Mesenchymal stem cell (in vitro differentiated cells and primary cell): ENCODE measurements at regions not wholly inside any gene's neighbourhood (a gene's known extent, or its start where the extent isn't known, plus 50 kb on each side); places are given as distances from the start of the nearest gene placed in this dataset.
A peak's percentile ranks its signal among the peaks of the same experiment; 100 is the strongest.
"Not testable (repeated sequence)": the region's sequence is repeated elsewhere in the genome, so short reads cannot be mapped to it uniquely, and the experiment has no call there.

Experiments
- DNase-seq: peaks from one replicate; pipeline ENCODE4 v3.0.0-alpha.2; 2013
- H2AFZ ChIP-seq: one replicate; pipeline ENCODE4 v1.6.1; 2013; ENCODE audit warnings: low read depth, mild to moderate bottlenecking, control low read depth, inconsistent platforms, low read length, moderate library complexity
- H2AK5ac ChIP-seq: 2 replicates; pipeline ENCODE4 v1.6.1; 2013; ENCODE audit warnings: low read length, moderate library complexity, mild to moderate bottlenecking, inconsistent platforms; ENCODE audit not compliant: severe bottlenecking
- H2BK120ac ChIP-seq: one replicate; pipeline ENCODE4 v1.6.1; 2013; ENCODE audit warnings: low read depth, mild to moderate bottlenecking, inconsistent platforms, low read length, moderate library complexity
- H2BK12ac ChIP-seq, 2 experiments: one replicate each; pipeline ENCODE4 v1.6.1; 2013; ENCODE audit warnings: inconsistent platforms in 2 of 2, low read length in 2 of 2, mild to moderate bottlenecking in 2 of 2, moderate library complexity in 2 of 2, control low read depth in 1 of 2
- H2BK15ac ChIP-seq: one replicate; pipeline ENCODE4 v1.6.1; 2013; ENCODE audit warnings: mild to moderate bottlenecking, low read depth, inconsistent platforms; ENCODE audit not compliant: poor library complexity, severe bottlenecking
- H2BK5ac ChIP-seq: 2 replicates; pipeline ENCODE4 v1.6.1; 2013; ENCODE audit warnings: low read depth, mild to moderate bottlenecking, low read length, control low read depth, inconsistent platforms; ENCODE audit not compliant: poor library complexity, severe bottlenecking
- H3K14ac ChIP-seq, 2 experiments: one replicate each; pipeline ENCODE4 v1.6.1; 2013; ENCODE audit warnings: inconsistent platforms in 2 of 2, low read length in 2 of 2, control low read depth in 1 of 2, mild to moderate bottlenecking in 1 of 2, moderate library complexity in 1 of 2
- H3K18ac ChIP-seq, 2 experiments: one replicate each; pipeline ENCODE4 v1.6.1; 2013; ENCODE audit warnings: inconsistent platforms in 2 of 2, low read length in 2 of 2, control low read depth in 1 of 2, low read depth in 1 of 2, mild to moderate bottlenecking in 1 of 2
- H3K23ac ChIP-seq, 2 experiments: one replicate each; pipeline ENCODE4 v1.6.1; 2013; ENCODE audit warnings: inconsistent platforms in 2 of 2, low read length in 2 of 2, mild to moderate bottlenecking in 2 of 2, moderate library complexity in 2 of 2, control low read depth in 1 of 2
- H3K27ac ChIP-seq: 2 replicates; pipeline ENCODE4 v1.5.1; 2013; ENCODE audit warnings: mild to moderate bottlenecking, moderate library complexity, low read length, control low read depth, inconsistent platforms; ENCODE audit not compliant: poor library complexity, severe bottlenecking
- H3K27me3 ChIP-seq, 2 experiments: 2 replicates each; pipeline versions ENCODE4 v1.6.1 to v1.7.0; 2013; ENCODE audit warnings: low read length in 2 of 2, mild to moderate bottlenecking in 2 of 2, moderate library complexity in 2 of 2, control low read depth in 1 of 2, inconsistent platforms in 1 of 2; ENCODE audit not compliant: control insufficient read depth in 1 of 2, insufficient read depth in 1 of 2
- H3K36me3 ChIP-seq, 2 experiments: 2 replicates each; pipeline versions ENCODE4 v1.6.1 to v1.7.0; 2013; ENCODE audit warnings: low read length in 2 of 2, control low read depth in 1 of 2, inconsistent platforms in 1 of 2, low read depth in 1 of 2, mild to moderate bottlenecking in 1 of 2; ENCODE audit not compliant: insufficient read depth in 2 of 2, control insufficient read depth in 1 of 2
- H3K4ac ChIP-seq, 2 experiments: one replicate each; pipeline ENCODE4 v1.6.1; 2013; ENCODE audit warnings: inconsistent platforms in 2 of 2, low read length in 2 of 2, mild to moderate bottlenecking in 2 of 2, moderate library complexity in 2 of 2, control low read depth in 1 of 2, low read depth in 1 of 2
- H3K4me1 ChIP-seq: 2 replicates; pipeline ENCODE4 v1.6.1; 2013; ENCODE audit warnings: low read depth, low read length, control low read depth; ENCODE audit not compliant: control insufficient read depth, insufficient read depth
- H3K4me2 ChIP-seq: 2 replicates; pipeline ENCODE4 v1.6.1; 2013; ENCODE audit warnings: low read length, mild to moderate bottlenecking, inconsistent platforms; ENCODE audit not compliant: poor library complexity, severe bottlenecking
- H3K4me3 ChIP-seq, 2 experiments: 2 replicates each; pipeline versions ENCODE4 v1.5.1 to v1.7.0; 2013; ENCODE audit warnings: low read length in 2 of 2, mild to moderate bottlenecking in 2 of 2, control low read depth in 1 of 2, low read depth in 1 of 2; ENCODE audit not compliant: insufficient read depth in 1 of 2
- H3K79me1 ChIP-seq: replicated peaks from 2 replicates; pipeline ENCODE4 v1.6.1; 2013; ENCODE audit warnings: mild to moderate bottlenecking, control low read depth, low read length, inconsistent platforms; ENCODE audit not compliant: poor library complexity, severe bottlenecking
- H3K9ac ChIP-seq: 2 replicates; pipeline ENCODE4 v1.7.0; 2013; ENCODE audit warnings: mild to moderate bottlenecking, low read length, moderate library complexity
- H3K9me3 ChIP-seq: 2 replicates; pipeline ENCODE4 v1.7.0; 2013; ENCODE audit warnings: mild to moderate bottlenecking, low read length; ENCODE audit not compliant: control insufficient read depth
- H4K8ac ChIP-seq: one replicate; pipeline ENCODE4 v1.6.1; 2013; ENCODE audit warnings: inconsistent platforms, mild to moderate bottlenecking, low read length, moderate library complexity
- H4K91ac ChIP-seq: one replicate; pipeline ENCODE4 v1.6.1; 2013; ENCODE audit warnings: mild to moderate bottlenecking, low read length, inconsistent platforms
- WGBS: methylation state at CpG from one replicate; pipeline ENCODE4 v1.1.7; 2013; ENCODE audit warnings: mixed read lengths; 5-methylcytosine and 5-hydroxymethylcytosine counted together

GRCh38 chr4:94068753-94069719 lies 138.6 kb upstream of the SMARCAD1 start:
- no peak overlapping the region for H4K8ac ChIP-seq
- H3K4me2 ChIP-seq: peak overlapping the region; percentile 44
- H3K14ac ChIP-seq: no peak overlapping the region
- no peak overlapping the region for H3K4ac ChIP-seq
- no peak overlapping the region for H3K18ac ChIP-seq
- no peak for DNase-seq
- no peak overlapping the region for H2BK12ac ChIP-seq
- H2BK120ac ChIP-seq: no peak overlapping the region
- H2AK5ac ChIP-seq: no peak overlapping the region
- H3K23ac ChIP-seq: no peak overlapping the region
- H3K9ac ChIP-seq: no peak overlapping the region
- H3K9me3 ChIP-seq: no peaks in the 10 kb centered on the region
- H3K27ac ChIP-seq: no peak overlapping the region
- H2BK5ac ChIP-seq: no peak overlapping the region
- H3K4me3 ChIP-seq: no peak overlapping the region
- H3K36me3 ChIP-seq: no peaks in the 10 kb centered on the region
- H2BK15ac ChIP-seq: no peak overlapping the region
- H3K4me1 ChIP-seq: no peaks in the 10 kb centered on the region
- no peaks in the 10 kb centered on the region for H3K27me3 ChIP-seq
- H2AFZ ChIP-seq: no peak overlapping the region
- no peak overlapping the region for H4K91ac ChIP-seq
- H3K79me1 ChIP-seq: peaks cover 4% of the 10 kb centered on the region
- 70% methylated on average over 6 of the region's 8 CpGs for WGBS

GRCh38 chr4:94076498-94076897 lies 131.2 kb upstream of the SMARCAD1 start:
- H3K9ac ChIP-seq: no peak overlapping the region
- no peak overlapping the region for H2AK5ac ChIP-seq
- H3K23ac ChIP-seq: no peak overlapping the region
- H3K4me3 ChIP-seq: no peak overlapping the region
- H2BK120ac ChIP-seq: no peak overlapping the region
- no peak overlapping the region for H3K18ac ChIP-seq
- H4K91ac ChIP-seq: no peak overlapping the region
- no peaks in the 10 kb centered on the region for H3K36me3 ChIP-seq
- no peak overlapping the region for H2BK15ac ChIP-seq
- no peak overlapping the region for H2BK5ac ChIP-seq
- no peaks in the 10 kb centered on the region for H3K27me3 ChIP-seq
- no peaks in the 10 kb centered on the region for H3K4me1 ChIP-seq
- H4K8ac ChIP-seq: no peak overlapping the region
- H3K27ac ChIP-seq: peak overlapping the region; percentile 31
- no peak overlapping the region for H3K4ac ChIP-seq
- no peak overlapping the region for H2AFZ ChIP-seq
- no peak for DNase-seq
- no peaks in the 10 kb centered on the region for H3K9me3 ChIP-seq
- WGBS: 14% methylated on average over 1 of the region's 1 CpG
- H3K79me1 ChIP-seq: peaks cover 4% of the 10 kb centered on the region
- no peak overlapping the region for H2BK12ac ChIP-seq
- no peak overlapping the region for H3K14ac ChIP-seq
- H3K4me2 ChIP-seq: no peak overlapping the region

- Histone ChIP-seq H3K27ac (no peak overlapping the region), H2BK5ac (no peak overlapping the region), H3K36me3 (no peaks in the 10 kb centered on the region), H3K79me1 (no peaks in the 10 kb centered on the region), H3K4ac (no peak overlapping the region), H3K4me1 (no peaks in the 10 kb centered on the region), H3K9ac (no peak overlapping the region), H2BK120ac (no peak overlapping the region), H4K8ac (no peak overlapping the region), H2AK5ac (no peak overlapping the region), H3K27me3 (no peaks in the 10 kb centered on the region), H3K4me2 (no peak overlapping the region), H2AFZ (no peak overlapping the region), H3K14ac (no peak overlapping the region), H3K23ac (no peak overlapping the region), H2BK12ac (no peak overlapping the region), H2BK15ac (no peak overlapping the region), H3K9me3 (no peaks in the 10 kb centered on the region), H3K18ac (no peak overlapping the region), H3K4me3 (no peak overlapping the region), H4K91ac (no peak overlapping the region)
- 80% methylated on average over 3 of the region's 3 CpGs for WGBS
- DNase-seq: no peak
Observed at GRCh38 chr4:94084155-94084554, 123.5 kb upstream of the SMARCAD1 start.

DNA sequence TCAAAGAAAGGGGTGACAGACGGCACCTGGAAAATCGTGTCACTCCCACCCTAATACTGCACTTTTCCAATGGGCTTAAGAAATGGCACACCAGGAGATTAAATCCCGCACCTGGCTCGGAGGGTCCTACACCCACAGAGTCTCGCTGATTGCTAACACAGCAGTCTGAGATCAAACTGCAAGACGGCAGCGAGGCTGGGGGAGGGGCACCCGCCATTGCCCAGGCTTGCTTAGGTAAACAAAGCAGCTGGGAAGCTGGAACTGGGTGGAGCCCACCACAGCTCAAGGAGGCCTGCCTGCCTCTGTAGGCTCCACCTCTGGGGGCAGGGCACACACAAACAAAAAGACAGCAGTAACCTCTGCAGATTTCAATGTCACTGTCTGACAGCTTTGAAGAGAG lies 108.5 kb upstream of the SMARCAD1 start:
- not testable (repeated sequence) for H3K4me1 ChIP-seq, H4K8ac ChIP-seq, H3K27me3 ChIP-seq, H2AK5ac ChIP-seq, H3K27ac ChIP-seq, H2BK12ac ChIP-seq, H3K9ac ChIP-seq, H3K36me3 ChIP-seq, H3K18ac ChIP-seq, H4K91ac ChIP-seq, H2BK5ac ChIP-seq, H3K4ac ChIP-seq, H3K23ac ChIP-seq, H2AFZ ChIP-seq, H3K4me3 ChIP-seq, H2BK15ac ChIP-seq, H3K14ac ChIP-seq, H3K4me2 ChIP-seq, DNase-seq, H2BK120ac ChIP-seq, H3K79me1 ChIP-seq
- WGBS: 53% methylated on average over 6 of the region's 8 CpGs
- peaks cover 22% of the 10 kb centered on the region for H3K9me3 ChIP-seq
